Fibroblast of lung (primary cell): ENCODE measurements at regions not wholly inside any gene's neighbourhood (a gene's known extent, or its start where the extent isn't known, plus 50 kb on each side); places are given as distances from the start of the nearest gene placed in this dataset.

Experiments
- DNase-seq, 2 donors: peaks; one replicate each; pipeline versions ENCODE4 v3.0.0 to v3.0.0-alpha.2; 2010; ENCODE audit warnings: low read depth in 2 of 2
- H2AFZ ChIP-seq: 2 replicates; pipeline ENCODE4 v1.5.1; 2012; ENCODE audit warnings: low read length, control low read depth, inconsistent platforms
- H3K27ac ChIP-seq: 2 replicates; pipeline ENCODE4 v1.5.1; 2011; ENCODE audit warnings: low read length, control low read depth; ENCODE audit not compliant: insufficient read depth
- H3K27me3 ChIP-seq: 2 replicates; pipeline ENCODE4 v1.5.1; 2011; ENCODE audit warnings: mild to moderate bottlenecking, low read length; ENCODE audit not compliant: control insufficient read depth, insufficient read depth
- H3K36me3 ChIP-seq: 2 replicates; pipeline ENCODE4 v1.5.1; 2011; ENCODE audit warnings: low read length; ENCODE audit not compliant: control insufficient read depth, insufficient read depth
- H3K4me1 ChIP-seq: 2 replicates; pipeline ENCODE4 v1.5.1; 2011; ENCODE audit warnings: low read length; ENCODE audit not compliant: control insufficient read depth, insufficient read depth; ENCODE audit errors: extremely low read depth
- H3K4me2 ChIP-seq: 2 replicates; pipeline ENCODE4 v1.5.1; 2011; ENCODE audit warnings: low read length, control low read depth; ENCODE audit not compliant: insufficient read depth; ENCODE audit errors: extremely low read depth
- H3K4me3 ChIP-seq, 4 experiments: fragments of 200-600 bp in 1 of 4; sonication (generic) in 1 of 4; replicated peaks in 1 of 4; 2 replicates each; pipeline ENCODE4 v1.5.1; 2011 to 2016; ENCODE audit warnings: low read length in 4 of 4, low read depth in 3 of 4, mild to moderate bottlenecking in 3 of 4, control low read depth in 2 of 4, inconsistent platforms in 1 of 4, mixed read lengths in 1 of 4; ENCODE audit not compliant: insufficient read depth in 1 of 4; ENCODE audit errors: control extremely low read depth in 1 of 4
- H3K79me2 ChIP-seq: 2 replicates; pipeline ENCODE4 v1.5.1; 2012; ENCODE audit warnings: mild to moderate bottlenecking, low read length, inconsistent platforms; ENCODE audit not compliant: control insufficient read depth, insufficient read depth
- H3K9ac ChIP-seq: 2 replicates; pipeline ENCODE4 v1.5.1; 2011; ENCODE audit warnings: mild to moderate bottlenecking, low read length, control low read depth; ENCODE audit not compliant: insufficient read depth
- H3K9me3 ChIP-seq: 2 replicates; pipeline ENCODE4 v1.5.1; 2012; ENCODE audit warnings: low read depth, low read length; ENCODE audit not compliant: control insufficient read depth, insufficient read depth
- H4K20me1 ChIP-seq: 2 replicates; pipeline ENCODE4 v1.5.1; 2011; ENCODE audit warnings: low read length; ENCODE audit not compliant: control insufficient read depth, insufficient read depth; ENCODE audit errors: extremely low read depth
- CTCF ChIP-seq, 2 donors: IDR thresholded peaks in 1 of 2; conservative IDR thresholded peaks in 1 of 2; 1 replicate in 1 of 2; 2 replicates in 1 of 2; pipeline ENCODE4 v1.5.1; 2011 to 2012; ENCODE audit warnings: low read length in 2 of 2, control low read depth in 1 of 2, inconsistent platforms in 1 of 2, low read depth in 1 of 2, mild to moderate bottlenecking in 1 of 2
- EZH2 ChIP-seq: IDR thresholded peaks from 2 replicates; pipeline ENCODE4 v1.5.1; 2012; ENCODE audit warnings: low read length, control low read depth, mild to moderate bottlenecking; ENCODE audit errors: missing control alignments

GRCh38 chr6:152859225-152859624 lies 108.6 kb downstream of the VIP start:
- Histone ChIP-seq H4K20me1 (no peaks in the 10 kb centered on the region), H3K9me3 (no peaks in the 10 kb centered on the region), H3K79me2 (no peaks in the 10 kb centered on the region), H3K27me3 (no peaks in the 10 kb centered on the region), H3K27ac (no peak overlapping the region), H3K4me2 (no peak overlapping the region), H3K36me3 (no peaks in the 10 kb centered on the region), H3K9ac (no peak overlapping the region), H3K4me1 (no peaks in the 10 kb centered on the region), H3K4me3 (no peak overlapping the region), H2AFZ (no peak overlapping the region)
- TF ChIP-seq CTCF (conservative IDR thresholded peaks at IDR 0.05 in 1 of 2, IDR thresholded peaks at IDR 0.05 in 1 of 2; ENCODE audit: low read depth in 1 of 2, low read length in 2 of 2) = no peak
- no peak for TF ChIP-seq EZH2
- DNase-seq = no peak

DNA sequence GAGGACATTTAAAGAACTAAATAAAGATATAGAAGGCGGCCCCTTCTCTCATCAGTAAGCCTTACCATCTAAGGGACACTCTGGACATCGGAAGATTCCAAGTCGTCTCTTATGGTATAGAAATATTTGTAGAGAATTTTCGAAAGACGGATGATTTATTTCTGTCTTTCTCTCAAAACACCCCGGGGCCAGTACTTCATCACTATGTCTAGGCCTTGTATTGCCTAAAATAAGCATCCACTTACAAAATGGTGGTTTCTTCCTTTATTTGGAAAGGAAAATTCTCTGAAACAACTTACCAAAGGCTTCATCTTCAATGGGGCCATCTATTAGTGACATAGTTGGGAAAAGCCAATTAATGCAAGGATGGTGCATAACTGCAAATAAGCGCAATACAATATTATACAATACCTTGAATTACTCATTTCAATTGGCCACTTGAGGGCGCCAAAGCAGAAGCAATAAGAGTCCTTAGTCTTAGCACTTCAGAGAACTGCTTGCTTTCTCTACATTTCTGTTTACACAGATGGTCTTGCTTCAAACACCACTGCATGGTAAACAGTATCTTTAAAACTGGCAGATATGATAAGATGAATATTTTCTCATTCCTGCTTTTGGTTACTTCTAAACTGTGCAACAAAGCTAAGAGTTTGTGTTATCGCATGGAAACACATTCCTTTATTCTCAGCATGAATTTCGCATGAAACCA lies 113.2 kb downstream of the VIP start:
- Histone ChIP-seq H3K27ac (no peak overlapping the region), H3K4me2 (no peak overlapping the region), H3K27me3 (no peaks in the 10 kb centered on the region), H2AFZ (no peak overlapping the region), H4K20me1 (no peaks in the 10 kb centered on the region), H3K79me2 (no peaks in the 10 kb centered on the region), H3K4me1 (no peaks in the 10 kb centered on the region), H3K36me3 (no peaks in the 10 kb centered on the region), H3K9ac (no peak overlapping the region), H3K4me3 (no peak overlapping the region), H3K9me3 (no peaks in the 10 kb centered on the region)
- TF ChIP-seq CTCF (conservative IDR thresholded peaks at IDR 0.05 in 1 of 2, IDR thresholded peaks at IDR 0.05 in 1 of 2; ENCODE audit: low read depth in 1 of 2, low read length in 2 of 2) (peak; percentile 60 to 67), EZH2 (no peak)
- peak; percentile 52 to 84 for DNase-seq

- H3K9me3 ChIP-seq = no peaks in the 10 kb centered on the region
- H2AFZ ChIP-seq = no peak overlapping the region
- H3K4me3 ChIP-seq = no peak overlapping the region
- H3K27me3 ChIP-seq = no peaks in the 10 kb centered on the region
- H3K27ac ChIP-seq = no peak overlapping the region
- H4K20me1 ChIP-seq = no peaks in the 10 kb centered on the region
- no peaks in the 10 kb centered on the region for H3K79me2 ChIP-seq
- H3K4me1 ChIP-seq = no peaks in the 10 kb centered on the region
- H3K4me2 ChIP-seq = no peak overlapping the region
- no peak overlapping the region for H3K9ac ChIP-seq
- H3K36me3 ChIP-seq = no peaks in the 10 kb centered on the region
- TF ChIP-seq CTCF (conservative IDR thresholded peaks at IDR 0.05 in 1 of 2, IDR thresholded peaks at IDR 0.05 in 1 of 2; ENCODE audit: low read depth in 1 of 2, low read length in 2 of 2) (no peak), EZH2 (no peak)
- no peak for DNase-seq
Measured at GRCh38 chr6:152874267-152874666, 108.6 kb downstream of the FBXO5 start.
